Ishikawa (cell line): ENCODE measurements at regions not wholly inside any gene's neighbourhood (a gene's known extent, or its start where the extent isn't known, plus 50 kb on each side); places are given as distances from the start of the nearest gene placed in this dataset.

Experiments
- CEBPB ChIP-seq: IDR thresholded peaks from 2 replicates; pipeline ENCODE4 v1.6.1; 2012
- CREB1 ChIP-seq: IDR thresholded peaks from 2 replicates; pipeline ENCODE4 v1.6.1; 2012; ENCODE audit warnings: low read depth
- EGR1 ChIP-seq: IDR thresholded peaks from 2 replicates; pipeline ENCODE4 v1.6.1; 2012
- EP300 ChIP-seq: IDR thresholded peaks from 2 replicates; pipeline ENCODE4 v1.6.1; 2012; ENCODE audit warnings: borderline replicate concordance
- FOXM1 ChIP-seq: IDR thresholded peaks from 2 replicates; pipeline ENCODE4 v1.6.1; 2012; ENCODE audit warnings: low read depth, borderline replicate concordance
- MAX ChIP-seq: IDR thresholded peaks from 2 replicates; pipeline ENCODE4 v1.6.1; 2012
- NFIC ChIP-seq: IDR thresholded peaks from 2 replicates; pipeline ENCODE4 v1.6.1; 2012
- RAD21 ChIP-seq: IDR thresholded peaks from 2 replicates; pipeline ENCODE4 v1.6.1; 2012; ENCODE audit warnings: low read depth
- REST ChIP-seq: IDR thresholded peaks from 2 replicates; pipeline ENCODE4 v1.6.1; 2012; ENCODE audit warnings: low read depth, mild to moderate bottlenecking
- TAF1 ChIP-seq: IDR thresholded peaks from 2 replicates; pipeline ENCODE4 v1.6.1; 2012; ENCODE audit warnings: low read depth, mild to moderate bottlenecking
- TCF12 ChIP-seq: IDR thresholded peaks from 2 replicates; pipeline ENCODE4 v1.6.1; 2012; ENCODE audit warnings: low read depth
- TEAD4 ChIP-seq: IDR thresholded peaks from 2 replicates; pipeline ENCODE4 v1.6.1; 2012
- YY1 ChIP-seq: IDR thresholded peaks from 2 replicates; pipeline ENCODE4 v1.6.1; 2012; ENCODE audit warnings: low read depth
- ZBTB7A ChIP-seq: IDR thresholded peaks from 2 replicates; pipeline ENCODE4 v1.6.1; 2012; ENCODE audit warnings: low read depth
- TF ChIP-seq, protein P1 (sequence below): IDR thresholded peaks from 2 replicates; pipeline ENCODE4 v1.6.1; 2012

GRCh38 chr19:20313894-20314293, 146.9 kb downstream of the ZNF486 start:
- TF ChIP-seq REST (no peak), FOXM1 (no peak), ZBTB7A (no peak), EP300 (no peak), EGR1 (no peak), MAX (no peak), TAF1 (no peak), TEAD4 (no peak), RAD21 (no peak), YY1 (no peak), NFIC (no peak), CREB1 (no peak), CEBPB (no peak), TCF12 (no peak)
- TF ChIP-seq, protein P1, sequence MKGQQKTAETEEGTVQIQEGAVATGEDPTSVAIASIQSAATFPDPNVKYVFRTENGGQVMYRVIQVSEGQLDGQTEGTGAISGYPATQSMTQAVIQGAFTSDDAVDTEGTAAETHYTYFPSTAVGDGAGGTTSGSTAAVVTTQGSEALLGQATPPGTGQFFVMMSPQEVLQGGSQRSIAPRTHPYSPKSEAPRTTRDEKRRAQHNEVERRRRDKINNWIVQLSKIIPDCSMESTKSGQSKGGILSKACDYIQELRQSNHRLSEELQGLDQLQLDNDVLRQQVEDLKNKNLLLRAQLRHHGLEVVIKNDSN: no peak

DNA sequence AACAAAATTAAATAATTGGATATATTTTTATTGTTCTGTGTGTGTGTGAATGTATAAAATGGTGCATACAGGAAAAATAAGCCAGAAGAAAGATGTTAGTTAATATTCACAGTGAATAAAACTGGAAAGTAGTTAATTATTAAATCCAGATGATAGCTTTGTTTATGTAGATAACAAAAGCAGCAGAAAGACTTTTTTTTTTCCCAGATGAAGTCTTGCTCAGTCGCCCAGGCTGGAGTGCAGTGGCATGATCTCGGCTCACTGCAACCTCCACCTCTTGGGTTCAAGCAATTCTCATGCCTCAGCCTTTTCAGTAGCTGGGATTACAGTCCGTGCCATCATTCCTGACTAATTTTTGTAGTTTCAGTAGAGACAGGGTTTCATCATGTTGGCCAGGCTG, 140.1 kb downstream of the ZNF486 start:
- TF ChIP-seq REST (no peak), CEBPB (no peak), EGR1 (no peak), EP300 (no peak), MAX (no peak), TCF12 (no peak), NFIC (no peak), YY1 (no peak), TEAD4 (no peak), CREB1 (no peak), ZBTB7A (no peak), RAD21 (no peak), FOXM1 (no peak), TAF1 (no peak)
- TF ChIP-seq, protein P1: no peak

DNA sequence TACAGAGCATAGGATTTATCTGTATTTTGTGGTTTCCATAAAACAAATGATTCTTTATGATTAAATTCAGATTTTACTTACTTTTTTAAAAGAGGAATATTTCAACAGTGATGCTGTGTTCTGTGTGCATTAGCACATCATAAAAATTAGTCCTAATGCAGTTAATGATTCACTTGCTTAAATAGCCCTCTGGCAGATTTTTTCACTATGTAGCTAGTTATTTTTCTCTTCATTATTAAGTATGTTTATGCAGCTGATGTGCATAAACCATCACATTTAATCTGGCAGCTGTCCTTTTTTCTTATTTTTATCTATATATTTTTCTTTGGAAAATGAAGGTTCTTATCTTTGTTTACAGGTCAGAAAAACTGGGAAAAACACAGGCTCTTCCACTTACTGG, 127.2 kb downstream of the ZNF486 start:
- no peak for TF ChIP-seq CEBPB
- TF ChIP-seq EP300: no peak
- no peak for TF ChIP-seq TCF12
- TF ChIP-seq MAX: no peak
- TF ChIP-seq REST: no peak
- no peak for TF ChIP-seq EGR1
- TF ChIP-seq TAF1: no peak

DNA sequence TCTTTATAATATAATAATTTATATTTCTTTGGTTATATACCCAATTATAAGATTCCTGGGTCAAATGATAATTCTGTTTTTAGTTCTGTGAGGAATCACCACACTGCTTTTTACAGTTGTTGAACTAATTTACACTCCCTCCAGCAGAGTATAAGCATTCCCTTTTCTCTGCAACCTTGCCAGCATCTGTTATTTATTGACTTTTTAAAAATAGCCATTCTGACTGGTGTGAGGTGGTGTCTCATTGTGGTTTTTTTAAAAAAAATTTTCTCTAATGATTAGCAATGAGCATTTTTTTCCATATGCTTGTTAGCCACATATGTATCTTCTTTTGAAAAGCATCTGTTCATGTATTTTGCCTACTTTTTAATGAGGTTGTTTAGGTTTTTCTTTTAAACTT, 122.2 kb downstream of the ZNF486 start:
- TF ChIP-seq REST: no peak
- no peak for TF ChIP-seq EGR1
- no peak for TF ChIP-seq MAX
- TF ChIP-seq NFIC: no peak
- no peak for TF ChIP-seq CEBPB
- no peak for TF ChIP-seq YY1
- TF ChIP-seq TCF12: no peak
- TF ChIP-seq EP300: no peak
- TF ChIP-seq CREB1: no peak
- TF ChIP-seq RAD21: no peak
- TF ChIP-seq TEAD4: no peak
- TF ChIP-seq FOXM1: no peak
- TF ChIP-seq TAF1: no peak
- TF ChIP-seq, protein P1: no peak
- no peak for TF ChIP-seq ZBTB7A
